22Rv1 (cell line): ENCODE measurements at regions not wholly inside any gene's neighbourhood (a gene's known extent, or its start where the extent isn't known, plus 50 kb on each side); places are given as distances from the start of the nearest gene placed in this dataset.

Experiments used
- ZFX ChIP-seq: fragments of 450-650 bp; IDR thresholded peaks from 2 replicates; pipeline ENCODE4 v1.6.1; 2017; ENCODE audit warnings: antibody characterized with exemption, borderline replicate concordance
- TF ChIP-seq, protein P1 (sequence below): fragments of 450-650 bp; IDR thresholded peaks from 2 replicates; pipeline ENCODE4 v1.5.1; 2017; ENCODE audit warnings: mild to moderate bottlenecking

DNA sequence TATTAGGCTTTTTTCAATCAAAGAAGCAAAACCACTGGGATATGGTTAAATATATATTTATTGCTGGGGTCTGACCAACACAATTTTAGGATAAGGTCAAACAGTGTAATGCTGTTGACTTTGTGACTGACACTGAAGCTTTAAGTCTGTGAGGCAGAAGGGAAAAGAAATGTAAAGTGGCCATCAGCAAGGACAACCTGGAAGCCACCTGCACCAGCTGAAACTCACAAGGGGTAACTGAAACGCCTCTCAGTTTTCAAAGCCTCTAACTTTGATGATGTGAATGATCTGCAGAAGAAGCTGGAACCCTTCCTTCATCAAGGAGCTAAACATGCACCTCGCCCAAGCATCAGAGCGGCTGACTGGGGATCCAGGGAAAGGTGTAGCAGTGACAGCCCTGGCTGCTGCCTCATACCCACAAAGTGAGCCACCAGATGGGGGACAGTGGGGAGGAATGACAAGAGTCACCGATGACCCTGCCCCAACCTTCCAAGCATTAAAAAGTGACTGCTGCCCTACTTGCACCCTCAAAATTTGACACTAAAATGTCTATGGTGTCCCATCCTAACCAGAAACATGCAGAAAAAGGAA is 284.9 kb upstream of the CNTNAP2 start:
- TF ChIP-seq, protein P1, sequence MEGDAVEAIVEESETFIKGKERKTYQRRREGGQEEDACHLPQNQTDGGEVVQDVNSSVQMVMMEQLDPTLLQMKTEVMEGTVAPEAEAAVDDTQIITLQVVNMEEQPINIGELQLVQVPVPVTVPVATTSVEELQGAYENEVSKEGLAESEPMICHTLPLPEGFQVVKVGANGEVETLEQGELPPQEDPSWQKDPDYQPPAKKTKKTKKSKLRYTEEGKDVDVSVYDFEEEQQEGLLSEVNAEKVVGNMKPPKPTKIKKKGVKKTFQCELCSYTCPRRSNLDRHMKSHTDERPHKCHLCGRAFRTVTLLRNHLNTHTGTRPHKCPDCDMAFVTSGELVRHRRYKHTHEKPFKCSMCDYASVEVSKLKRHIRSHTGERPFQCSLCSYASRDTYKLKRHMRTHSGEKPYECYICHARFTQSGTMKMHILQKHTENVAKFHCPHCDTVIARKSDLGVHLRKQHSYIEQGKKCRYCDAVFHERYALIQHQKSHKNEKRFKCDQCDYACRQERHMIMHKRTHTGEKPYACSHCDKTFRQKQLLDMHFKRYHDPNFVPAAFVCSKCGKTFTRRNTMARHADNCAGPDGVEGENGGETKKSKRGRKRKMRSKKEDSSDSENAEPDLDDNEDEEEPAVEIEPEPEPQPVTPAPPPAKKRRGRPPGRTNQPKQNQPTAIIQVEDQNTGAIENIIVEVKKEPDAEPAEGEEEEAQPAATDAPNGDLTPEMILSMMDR = no peak
- TF ChIP-seq ZFX = no peak
